Activated CD4-positive, CD25-positive, alpha-beta regulatory T cell treated with anti-CD3 and anti-CD28 coated beads, Interleukin-2, amount 50 U/mL, for 72 hours (primary cell): ENCODE measurements at regions not wholly inside any gene's neighbourhood (a gene's known extent, or its start where the extent isn't known, plus 50 kb on each side); places are given as distances from the start of the nearest gene placed in this dataset.
A peak's percentile ranks its signal among the peaks of the same experiment; 100 is the strongest.
"Not testable (repeated sequence)": the region's sequence is repeated elsewhere in the genome, so short reads cannot be mapped to it uniquely, and the experiment has no call there.

Experiments
- DNase-seq: peaks from one replicate; pipeline ENCODE4 v3.0.0; 2021

DNA sequence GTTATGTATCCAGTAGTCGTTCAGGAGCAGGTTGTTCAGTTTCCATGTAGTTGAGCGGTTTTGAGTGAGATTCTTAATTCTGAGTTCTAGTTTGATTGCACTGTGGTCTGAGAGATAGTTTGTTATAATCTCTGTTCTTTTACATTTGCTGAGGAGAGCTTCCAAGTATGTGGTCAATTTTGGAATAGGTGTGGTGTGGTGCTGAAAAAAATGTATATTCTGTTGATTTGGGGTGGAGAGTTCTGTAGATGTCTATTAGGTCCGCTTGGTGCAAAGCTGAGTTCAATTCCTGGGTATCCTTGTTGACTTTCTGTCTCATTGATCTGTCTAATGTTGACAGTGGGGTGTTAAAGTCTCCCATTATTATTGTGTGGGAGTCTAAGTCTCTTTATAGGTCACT lies 68.6 kb upstream of the IZUMO1R start:
- not testable (repeated sequence) for DNase-seq

- not testable (repeated sequence) for DNase-seq
Measured at GRCh38 chr11:94236416-94236815, 68.0 kb upstream of the IZUMO1R start.

DNA sequence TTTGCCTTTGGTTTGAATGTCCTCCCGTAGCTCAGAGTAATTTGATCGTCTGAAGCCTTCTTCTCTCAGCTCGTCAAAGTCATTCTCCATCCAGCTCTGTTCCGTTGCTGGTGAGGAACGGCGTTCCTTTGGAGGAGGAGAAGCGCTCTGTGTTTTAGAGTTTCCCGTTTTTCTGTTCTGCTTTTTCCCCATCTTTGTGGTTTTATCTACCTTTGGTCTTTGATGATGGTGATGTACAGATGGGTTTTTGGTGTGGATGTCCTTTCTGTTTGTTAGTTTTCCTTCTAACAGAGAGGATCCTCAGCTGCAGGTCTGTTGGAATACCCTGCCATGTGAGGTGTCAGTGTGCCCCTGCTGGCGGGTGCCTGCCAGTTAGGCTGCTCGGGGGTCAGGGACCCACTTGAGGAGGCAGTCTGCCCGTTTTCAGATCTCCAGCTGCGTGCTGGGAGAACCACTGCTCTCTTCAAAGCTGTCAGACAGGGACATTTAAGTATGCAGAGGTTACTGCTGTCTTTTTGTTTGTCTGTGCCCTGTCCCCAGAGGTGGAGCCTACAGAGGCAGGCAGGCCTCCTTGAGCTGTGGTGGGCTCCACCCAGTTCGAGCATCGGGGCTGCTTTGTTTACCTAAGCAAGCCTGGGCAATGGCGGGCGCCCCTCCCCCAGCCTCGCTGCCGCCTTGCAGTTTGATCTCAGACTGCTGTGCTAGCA lies 66.8 kb upstream of the IZUMO1R start:
- DNase-seq = peak; percentile 29

GRCh38 chr11:94238154-94238735 lies 66.1 kb upstream of the IZUMO1R start:
- DNase-seq = peak; percentile 29

DNA sequence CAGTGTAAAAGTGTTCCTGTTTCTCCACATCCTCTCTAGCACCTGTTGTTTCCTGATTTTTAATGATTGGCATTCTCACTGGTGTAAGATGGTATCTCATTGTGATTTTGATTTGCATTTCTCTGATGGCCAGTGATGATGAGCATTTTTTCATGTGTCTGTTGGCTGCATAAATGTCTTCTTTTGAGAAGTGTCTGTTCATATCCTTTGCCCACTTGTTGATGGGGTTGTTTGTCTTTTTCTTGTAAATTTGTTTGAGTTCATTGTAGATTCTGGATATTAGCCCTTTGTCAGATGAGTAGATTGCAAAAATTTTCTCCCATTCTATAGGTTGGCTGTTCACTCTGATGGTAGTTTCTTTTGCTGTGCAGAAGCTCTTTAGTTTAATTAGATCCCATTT lies 65.6 kb upstream of the IZUMO1R start:
- not testable (repeated sequence) for DNase-seq

GRCh38 chr11:94241896-94242295 lies 62.5 kb upstream of the IZUMO1R start:
- no peak for DNase-seq

GRCh38 chr11:94243571-94244515 lies 60.5 kb upstream of the IZUMO1R start:
- no peak for DNase-seq

GRCh38 chr11:94245121-94245520 lies 59.3 kb upstream of the IZUMO1R start:
- no peak for DNase-seq

DNA sequence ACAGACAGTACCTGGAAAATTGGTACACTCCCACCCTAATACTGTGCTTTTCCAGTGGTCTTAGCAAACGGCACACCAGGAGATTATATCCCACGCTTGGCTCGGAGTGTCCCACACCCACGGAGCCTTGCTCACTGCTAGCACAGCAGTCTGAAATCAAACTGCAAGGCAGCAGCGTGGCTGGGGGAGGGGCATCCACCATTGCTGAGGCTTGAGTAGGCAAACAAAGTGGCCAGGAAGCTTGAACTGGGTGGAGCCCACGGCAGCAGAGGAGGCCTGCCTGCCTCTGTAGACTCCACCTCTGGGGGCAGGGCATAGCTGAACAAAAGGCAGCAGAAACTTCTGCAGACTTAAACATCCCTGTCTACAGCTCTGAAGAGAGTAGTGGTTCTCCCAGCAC lies 56.1 kb upstream of the IZUMO1R start:
- DNase-seq = not testable (repeated sequence)

- no peak for DNase-seq
Measured at GRCh38 chr11:94254214-94254613, 50.2 kb upstream of the IZUMO1R start.
